Progenitor cell of endocrine pancreas (in vitro differentiated cells): ENCODE measurements at regions not wholly inside any gene's neighbourhood (a gene's known extent, or its start where the extent isn't known, plus 50 kb on each side); places are given as distances from the start of the nearest gene placed in this dataset.

Source experiments
- DNase-seq: peaks from one replicate; pipeline ENCODE4 v3.0.0; 2021; ENCODE audit warnings: low spot score; ENCODE audit not compliant: unreplicated experiment
- H3K27ac Mint-ChIP-seq: 2 replicates; pipeline ENCODE4 v1.8.0; 2021; ENCODE audit warnings: mild to moderate bottlenecking, moderate library complexity, mixed read lengths
- H3K27me3 Mint-ChIP-seq: 2 replicates; pipeline ENCODE4 v1.8.0; 2021; ENCODE audit warnings: mixed read lengths
- H3K36me3 Mint-ChIP-seq: 2 replicates; pipeline ENCODE4 v1.8.0; 2022; ENCODE audit warnings: mixed read lengths; ENCODE audit not compliant: insufficient read depth
- H3K4me1 Mint-ChIP-seq: 2 replicates; pipeline ENCODE4 v1.8.0; 2021; ENCODE audit warnings: low read depth, mixed read lengths
- H3K4me3 Mint-ChIP-seq: 2 replicates; pipeline ENCODE4 v1.8.0; 2021; ENCODE audit warnings: low read depth, mild to moderate bottlenecking, moderate library complexity, mixed read lengths
- H3K9me3 Mint-ChIP-seq: 2 replicates; pipeline ENCODE4 v1.8.0; 2021; ENCODE audit warnings: low read depth, mixed read lengths
- TF ChIP-seq, protein P1 (sequence below): fragments of 200-600 bp; sonication (generic); IDR thresholded peaks from one replicate; pipeline ENCODE4 v1.5.0; 2021; ENCODE audit warnings: antibody characterized with exemption, mild to moderate bottlenecking; ENCODE audit not compliant: unreplicated experiment

DNA sequence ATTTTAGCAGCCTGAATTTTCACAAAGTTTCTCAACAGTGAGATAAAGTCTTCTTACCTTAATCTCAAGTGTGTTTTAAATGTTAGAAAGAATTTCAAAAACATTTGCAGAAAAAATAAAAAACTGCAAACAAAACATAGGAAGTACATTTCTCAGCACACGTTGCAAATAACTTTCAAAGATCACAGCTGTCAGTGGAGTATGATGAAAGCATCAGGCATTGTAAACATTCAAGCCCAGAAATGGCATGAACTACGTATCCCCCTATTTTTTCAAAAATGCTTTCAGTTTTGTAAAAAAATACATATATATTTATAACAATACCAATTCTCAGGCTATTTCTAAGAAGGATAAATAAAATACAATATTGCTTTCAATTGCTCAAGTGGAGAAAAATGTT is 320.6 kb upstream of the TFPI start:
- peaks cover 10% of the 10 kb centered on the region for H3K4me1 Mint-ChIP-seq
- H3K9me3 Mint-ChIP-seq, result no peaks in the 10 kb centered on the region
- H3K36me3 Mint-ChIP-seq, result no peaks in the 10 kb centered on the region
- TF ChIP-seq, protein P1, sequence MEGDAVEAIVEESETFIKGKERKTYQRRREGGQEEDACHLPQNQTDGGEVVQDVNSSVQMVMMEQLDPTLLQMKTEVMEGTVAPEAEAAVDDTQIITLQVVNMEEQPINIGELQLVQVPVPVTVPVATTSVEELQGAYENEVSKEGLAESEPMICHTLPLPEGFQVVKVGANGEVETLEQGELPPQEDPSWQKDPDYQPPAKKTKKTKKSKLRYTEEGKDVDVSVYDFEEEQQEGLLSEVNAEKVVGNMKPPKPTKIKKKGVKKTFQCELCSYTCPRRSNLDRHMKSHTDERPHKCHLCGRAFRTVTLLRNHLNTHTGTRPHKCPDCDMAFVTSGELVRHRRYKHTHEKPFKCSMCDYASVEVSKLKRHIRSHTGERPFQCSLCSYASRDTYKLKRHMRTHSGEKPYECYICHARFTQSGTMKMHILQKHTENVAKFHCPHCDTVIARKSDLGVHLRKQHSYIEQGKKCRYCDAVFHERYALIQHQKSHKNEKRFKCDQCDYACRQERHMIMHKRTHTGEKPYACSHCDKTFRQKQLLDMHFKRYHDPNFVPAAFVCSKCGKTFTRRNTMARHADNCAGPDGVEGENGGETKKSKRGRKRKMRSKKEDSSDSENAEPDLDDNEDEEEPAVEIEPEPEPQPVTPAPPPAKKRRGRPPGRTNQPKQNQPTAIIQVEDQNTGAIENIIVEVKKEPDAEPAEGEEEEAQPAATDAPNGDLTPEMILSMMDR, result no peak
- no peak overlapping the region for H3K4me3 Mint-ChIP-seq
- no peak for DNase-seq
- H3K27ac Mint-ChIP-seq, result no peak overlapping the region
- H3K27me3 Mint-ChIP-seq, result peaks cover 4% of the 10 kb centered on the region

DNA sequence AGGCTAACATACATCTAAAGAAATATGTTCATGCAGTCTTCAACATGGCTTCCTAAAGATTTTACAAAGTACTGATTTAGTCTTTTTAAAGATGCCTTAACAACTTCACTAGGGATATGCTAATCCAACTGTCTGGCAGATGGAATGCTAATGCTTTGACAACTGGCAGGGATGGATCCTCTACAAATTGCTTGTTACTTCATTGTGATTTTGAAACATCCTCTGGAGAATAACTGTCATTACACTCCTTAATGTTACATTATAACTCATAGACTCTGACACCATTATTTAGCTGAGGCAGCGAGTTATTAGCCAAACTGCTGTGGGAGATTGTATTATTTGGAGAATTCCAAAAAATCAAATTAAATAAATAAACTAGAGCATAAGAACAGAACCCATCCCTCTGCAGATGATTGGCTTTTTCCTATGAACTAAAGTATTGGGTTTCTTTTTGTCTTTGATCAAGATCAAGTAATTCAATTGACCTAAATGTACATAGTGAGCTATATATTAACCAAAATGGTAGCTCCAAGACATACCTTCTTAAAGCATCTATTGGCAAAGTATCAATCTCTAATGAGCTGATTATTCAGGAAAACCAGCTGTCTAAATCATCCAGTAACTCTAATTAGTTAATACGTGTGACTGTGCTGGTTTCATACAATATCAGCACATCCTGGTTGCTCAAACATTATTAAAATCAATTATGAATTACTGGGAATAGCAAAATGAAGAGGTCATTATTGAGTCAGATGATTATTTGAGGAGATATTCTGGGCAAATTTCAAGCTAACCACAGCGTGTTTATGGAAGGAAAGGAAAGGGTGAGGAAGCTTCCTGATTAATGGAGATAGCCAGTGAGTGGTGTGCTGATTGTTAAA is 321.3 kb upstream of the TFPI start:
- H3K36me3 Mint-ChIP-seq, result no peaks in the 10 kb centered on the region
- no peak overlapping the region for H3K4me3 Mint-ChIP-seq
- no peaks in the 10 kb centered on the region for H3K9me3 Mint-ChIP-seq
- no peak overlapping the region for H3K27ac Mint-ChIP-seq
- DNase-seq, result no peak
- H3K27me3 Mint-ChIP-seq, result peaks cover 3% of the 10 kb centered on the region
- H3K4me1 Mint-ChIP-seq, result peaks cover 10% of the 10 kb centered on the region
- TF ChIP-seq, protein P1, result no peak

DNA sequence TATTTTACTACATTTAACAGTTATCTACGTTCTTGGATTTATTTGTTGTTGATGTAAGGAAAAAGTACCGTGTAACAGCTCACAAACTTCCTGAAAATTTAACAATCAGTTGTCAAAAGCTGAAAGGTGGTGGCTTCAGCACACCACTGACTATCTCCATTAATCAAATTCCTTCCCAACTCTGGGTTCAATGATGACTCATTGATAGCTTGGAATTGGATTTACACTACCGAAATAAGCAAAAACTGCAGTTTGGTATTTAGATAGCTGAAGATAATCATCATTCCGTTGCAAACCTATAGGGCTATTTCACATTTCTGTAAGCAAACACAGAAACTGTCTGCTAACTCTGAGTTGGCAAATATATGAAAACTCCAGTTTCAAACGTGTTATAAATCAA is 322.3 kb upstream of the TFPI start:
- H3K27me3 Mint-ChIP-seq, result peaks cover 3% of the 10 kb centered on the region
- H3K4me1 Mint-ChIP-seq, result peaks cover 10% of the 10 kb centered on the region
- no peaks in the 10 kb centered on the region for H3K36me3 Mint-ChIP-seq
- H3K4me3 Mint-ChIP-seq, result no peak overlapping the region
- no peak overlapping the region for H3K27ac Mint-ChIP-seq
- H3K9me3 Mint-ChIP-seq, result no peaks in the 10 kb centered on the region
- no peak for DNase-seq
- TF ChIP-seq, protein P1, result no peak

DNA sequence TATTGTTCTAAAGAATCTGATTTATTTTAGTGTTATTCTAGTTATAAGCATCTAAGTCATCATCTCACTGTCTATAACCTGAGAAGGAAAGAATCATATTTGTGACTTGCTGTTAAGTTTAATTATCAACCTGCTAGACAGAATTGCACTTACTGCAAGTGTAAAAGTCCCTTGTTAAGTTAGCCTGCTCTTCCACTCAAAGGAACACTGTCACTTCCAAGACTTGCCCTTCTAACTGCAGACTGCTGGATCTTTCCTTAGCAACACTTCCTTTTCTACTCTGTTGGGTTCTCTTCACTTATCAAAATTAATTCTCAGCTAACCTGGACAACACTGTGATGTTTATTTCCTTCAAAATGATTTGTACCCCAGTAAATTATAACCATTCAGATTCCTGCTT is 323.2 kb upstream of the TFPI start:
- no peaks in the 10 kb centered on the region for H3K9me3 Mint-ChIP-seq
- no peaks in the 10 kb centered on the region for H3K36me3 Mint-ChIP-seq
- TF ChIP-seq, protein P1, result no peak
- peaks cover 9% of the 10 kb centered on the region for H3K4me1 Mint-ChIP-seq
- H3K27me3 Mint-ChIP-seq, result peaks cover 3% of the 10 kb centered on the region
- DNase-seq, result no peak
- no peak overlapping the region for H3K27ac Mint-ChIP-seq
- H3K4me3 Mint-ChIP-seq, result no peak overlapping the region

DNA sequence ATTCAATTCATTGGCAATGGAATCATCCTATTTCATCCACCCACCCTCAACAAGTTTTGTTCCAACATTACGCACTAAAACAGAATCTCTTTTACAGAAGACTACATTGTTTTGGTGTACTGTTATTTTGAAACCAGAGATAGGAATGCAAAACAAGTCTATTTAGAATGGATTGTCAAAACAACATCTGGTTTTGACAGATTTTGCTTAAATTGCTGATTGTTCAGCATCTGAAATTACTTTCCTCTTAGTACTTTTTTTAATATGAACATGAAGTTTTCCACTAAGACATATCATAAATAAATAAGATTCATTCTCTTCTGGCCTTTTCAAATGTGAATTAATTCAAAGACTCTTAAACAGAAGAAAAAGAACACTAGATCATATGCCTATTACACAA is 323.9 kb upstream of the TFPI start:
- Mint-ChIP-seq H3K9me3 (no peaks in the 10 kb centered on the region), H3K4me3 (no peak overlapping the region), H3K36me3 (no peaks in the 10 kb centered on the region), H3K27me3 (peaks cover 7% of the 10 kb centered on the region), H3K4me1 (peaks cover 7% of the 10 kb centered on the region), H3K27ac (no peak overlapping the region)
- TF ChIP-seq, protein P1, result no peak
- no peak for DNase-seq
